Hepatocyte (in vitro differentiated cells): ENCODE measurements at regions not wholly inside any gene's neighbourhood (a gene's known extent, or its start where the extent isn't known, plus 50 kb on each side); places are given as distances from the start of the nearest gene placed in this dataset.

ENCODE experiments used
- EZH2 ChIP-seq: fragments of 200-600 bp; sonication (generic); IDR thresholded peaks from 2 replicates; pipeline ENCODE4 v1.6.1; 2016; ENCODE audit warnings: antibody characterized with exemption, mild to moderate bottlenecking, borderline replicate concordance
- TF ChIP-seq, protein P1 (sequence below): fragments of 200-600 bp; sonication (generic); IDR thresholded peaks from 2 replicates; pipeline ENCODE4 v1.5.1; 2016; ENCODE audit warnings: antibody characterized with exemption, mild to moderate bottlenecking; ENCODE audit not compliant: poor library complexity

DNA sequence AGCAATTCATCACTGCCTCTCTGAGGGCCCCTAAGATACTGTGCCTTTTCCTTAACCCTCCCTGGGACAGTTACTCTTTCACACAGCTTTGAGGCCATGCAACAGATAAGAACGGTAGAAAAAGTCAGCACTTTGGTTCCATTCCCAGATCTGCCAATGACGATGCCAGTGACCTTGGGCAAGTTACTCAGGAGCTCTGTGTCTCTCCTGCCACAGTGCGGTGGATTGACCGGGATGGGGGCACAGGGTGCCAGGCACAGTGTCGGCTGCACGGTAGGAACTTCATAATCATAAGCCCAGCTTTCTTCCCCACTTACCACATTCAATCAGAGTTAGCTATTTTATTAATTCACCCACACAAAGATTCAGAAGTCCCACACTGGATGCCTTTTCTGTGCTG, 1041.8 kb downstream of the TBC1D22A start:
- TF ChIP-seq, protein P1, sequence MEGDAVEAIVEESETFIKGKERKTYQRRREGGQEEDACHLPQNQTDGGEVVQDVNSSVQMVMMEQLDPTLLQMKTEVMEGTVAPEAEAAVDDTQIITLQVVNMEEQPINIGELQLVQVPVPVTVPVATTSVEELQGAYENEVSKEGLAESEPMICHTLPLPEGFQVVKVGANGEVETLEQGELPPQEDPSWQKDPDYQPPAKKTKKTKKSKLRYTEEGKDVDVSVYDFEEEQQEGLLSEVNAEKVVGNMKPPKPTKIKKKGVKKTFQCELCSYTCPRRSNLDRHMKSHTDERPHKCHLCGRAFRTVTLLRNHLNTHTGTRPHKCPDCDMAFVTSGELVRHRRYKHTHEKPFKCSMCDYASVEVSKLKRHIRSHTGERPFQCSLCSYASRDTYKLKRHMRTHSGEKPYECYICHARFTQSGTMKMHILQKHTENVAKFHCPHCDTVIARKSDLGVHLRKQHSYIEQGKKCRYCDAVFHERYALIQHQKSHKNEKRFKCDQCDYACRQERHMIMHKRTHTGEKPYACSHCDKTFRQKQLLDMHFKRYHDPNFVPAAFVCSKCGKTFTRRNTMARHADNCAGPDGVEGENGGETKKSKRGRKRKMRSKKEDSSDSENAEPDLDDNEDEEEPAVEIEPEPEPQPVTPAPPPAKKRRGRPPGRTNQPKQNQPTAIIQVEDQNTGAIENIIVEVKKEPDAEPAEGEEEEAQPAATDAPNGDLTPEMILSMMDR: no peak
- no peak for TF ChIP-seq EZH2
